Vagina (tissue), 2 donors: ENCODE measurements at regions not wholly inside any gene's neighbourhood (a gene's known extent, or its start where the extent isn't known, plus 50 kb on each side); places are given as distances from the start of the nearest gene placed in this dataset.

Experiments used
- DNase-seq, 2 donors: peaks; one replicate each; pipeline ENCODE4 v3.0.0-alpha.2; 2017; ENCODE audit errors: extremely low spot score in 2 of 2
- H3K27ac ChIP-seq: fragments of 200-600 bp; sonication (generic); one replicate; pipeline ENCODE4 v1.5.1; 2019
- H3K27me3 ChIP-seq: fragments of 200-600 bp; sonication (generic); one replicate; pipeline ENCODE4 v1.5.1; 2019
- H3K36me3 ChIP-seq, 2 donors: fragments of 200-600 bp; sonication (generic); one replicate each; pipeline ENCODE4 v1.5.1; 2017 to 2019
- H3K4me1 ChIP-seq: fragments of 200-600 bp; sonication (generic); one replicate; pipeline ENCODE4 v1.5.1; 2019
- H3K4me3 ChIP-seq, 2 donors: fragments of 200-600 bp; sonication (generic); 1 replicate in 1 of 2; 2 replicates in 1 of 2; pipeline ENCODE4 v1.5.1; 2016 to 2019
- H3K9me3 ChIP-seq: fragments of 200-600 bp; sonication (generic); one replicate; pipeline ENCODE4 v1.5.1; 2019
- POLR2A ChIP-seq, 2 donors: fragments of 450-650 bp; IDR thresholded peaks; one replicate each; pipeline ENCODE4 v1.6.1; 2017; ENCODE audit warnings: antibody characterized with exemption in 2 of 2, mild to moderate bottlenecking in 2 of 2, moderate library complexity in 2 of 2
- POLR2AphosphoS5 ChIP-seq, 2 donors: sonication (generic); formaldehyde crosslinking; IDR thresholded peaks; one replicate each; pipeline ENCODE4 v1.9.0; 2017; ENCODE audit warnings: antibody characterized with exemption in 2 of 2, mild to moderate bottlenecking in 2 of 2, low read depth in 1 of 2; ENCODE audit not compliant: insufficient read depth in 1 of 2
- intact Hi-C: fragments of 100-400 bp; cut with DNase I; formaldehyde crosslinking; loops from one replicate; pipeline ENCODE4 v1.15.1; 2023
- TF ChIP-seq, protein P1 (sequence below), 3 experiments: fragments of 450-650 bp in 2 of 3; fragments of 200-600 bp in 1 of 3; sonication (generic) in 1 of 3; IDR thresholded peaks; one replicate each; pipeline ENCODE4 v1.5.1; 2017 to 2019; ENCODE audit warnings: antibody characterized with exemption in 3 of 3, mild to moderate bottlenecking in 2 of 3, moderate library complexity in 2 of 3

DNA sequence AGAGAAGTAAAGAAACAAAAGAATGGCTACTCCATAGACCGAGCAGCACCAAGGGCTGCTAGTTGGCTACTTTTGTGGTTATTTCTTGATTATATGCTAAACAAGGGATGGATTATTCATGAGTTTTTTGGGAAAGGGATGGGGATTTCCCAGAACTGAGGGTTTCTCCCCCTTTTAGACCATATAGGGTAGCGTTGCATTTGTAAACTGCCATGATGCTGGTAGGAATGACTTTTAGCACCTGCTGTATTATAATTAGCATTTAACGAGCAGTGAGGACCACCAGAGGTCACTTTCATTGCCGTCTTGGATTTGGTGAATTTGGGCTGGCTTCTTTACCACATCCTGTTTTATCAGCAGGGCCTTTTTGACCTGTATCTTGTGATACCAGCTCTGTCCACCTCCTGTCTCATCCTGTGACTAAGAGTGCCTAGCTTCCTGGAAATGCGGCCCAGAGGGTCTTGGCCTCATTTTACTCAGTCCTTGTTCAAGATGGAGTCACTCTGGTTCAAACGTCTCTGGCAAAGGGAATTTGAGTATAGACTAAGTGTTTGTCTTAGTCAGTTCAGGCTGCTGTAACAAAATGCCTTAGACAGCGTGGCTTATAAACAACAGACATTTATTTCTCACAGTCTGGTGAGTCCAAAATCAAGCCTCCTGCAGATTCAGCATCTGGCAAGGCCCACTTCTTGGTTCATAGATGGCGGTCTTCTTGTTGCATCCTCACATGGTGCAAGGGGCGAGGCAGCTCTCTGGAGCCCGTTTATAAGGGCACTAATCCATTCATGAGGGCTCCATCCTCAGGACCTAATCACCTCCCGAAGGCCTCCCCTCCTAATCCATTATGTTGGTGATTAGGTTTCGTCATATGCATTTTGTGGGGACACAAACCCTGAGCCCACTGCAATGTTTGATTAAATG, 348.3 kb upstream of the SFSWAP start:
- H3K9me3 ChIP-seq: no peaks in the 10 kb centered on the region
- no peak overlapping the region for H3K4me3 ChIP-seq
- TF ChIP-seq, protein P1, sequence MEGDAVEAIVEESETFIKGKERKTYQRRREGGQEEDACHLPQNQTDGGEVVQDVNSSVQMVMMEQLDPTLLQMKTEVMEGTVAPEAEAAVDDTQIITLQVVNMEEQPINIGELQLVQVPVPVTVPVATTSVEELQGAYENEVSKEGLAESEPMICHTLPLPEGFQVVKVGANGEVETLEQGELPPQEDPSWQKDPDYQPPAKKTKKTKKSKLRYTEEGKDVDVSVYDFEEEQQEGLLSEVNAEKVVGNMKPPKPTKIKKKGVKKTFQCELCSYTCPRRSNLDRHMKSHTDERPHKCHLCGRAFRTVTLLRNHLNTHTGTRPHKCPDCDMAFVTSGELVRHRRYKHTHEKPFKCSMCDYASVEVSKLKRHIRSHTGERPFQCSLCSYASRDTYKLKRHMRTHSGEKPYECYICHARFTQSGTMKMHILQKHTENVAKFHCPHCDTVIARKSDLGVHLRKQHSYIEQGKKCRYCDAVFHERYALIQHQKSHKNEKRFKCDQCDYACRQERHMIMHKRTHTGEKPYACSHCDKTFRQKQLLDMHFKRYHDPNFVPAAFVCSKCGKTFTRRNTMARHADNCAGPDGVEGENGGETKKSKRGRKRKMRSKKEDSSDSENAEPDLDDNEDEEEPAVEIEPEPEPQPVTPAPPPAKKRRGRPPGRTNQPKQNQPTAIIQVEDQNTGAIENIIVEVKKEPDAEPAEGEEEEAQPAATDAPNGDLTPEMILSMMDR (IDR thresholded peaks at IDR 0.05): no peak
- no peak for TF ChIP-seq POLR2AphosphoS5 (IDR thresholded peaks at IDR 0.05; ENCODE audit: insufficient read depth in 1 of 2, low read depth in 1 of 2)
- intact Hi-C loops: no loop called here
- H3K27me3 ChIP-seq: no peaks in the 10 kb centered on the region
- H3K4me1 ChIP-seq: peaks cover 13% of the 10 kb centered on the region
- no peak overlapping the region for H3K27ac ChIP-seq
- no peak for DNase-seq
- H3K36me3 ChIP-seq: no peaks in the 10 kb centered on the region

- no peak for TF ChIP-seq POLR2A (IDR thresholded peaks at IDR 0.05)
- TF ChIP-seq, protein P1 (IDR thresholded peaks at IDR 0.05): no peak
- TF ChIP-seq POLR2AphosphoS5 (IDR thresholded peaks at IDR 0.05; ENCODE audit: insufficient read depth in 1 of 2, low read depth in 1 of 2): no peak
- Histone ChIP-seq H3K27ac (no peak overlapping the region), H3K4me3 (no peak overlapping the region), H3K4me1 (peaks cover 15% of the 10 kb centered on the region), H3K27me3 (no peaks in the 10 kb centered on the region), H3K36me3 (no peaks in the 10 kb centered on the region), H3K9me3 (no peaks in the 10 kb centered on the region)
- intact Hi-C loops: no loop called here
- DNase-seq: no peak
These were observed 347.5 kb upstream of the SFSWAP start for GRCh38 chr12:131363393-131363792.

GRCh38 chr12:131363841-131364495, 346.9 kb upstream of the SFSWAP start:
- H3K27ac ChIP-seq: no peak overlapping the region
- no peak overlapping the region for H3K4me3 ChIP-seq
- no peak for DNase-seq
- no peaks in the 10 kb centered on the region for H3K27me3 ChIP-seq
- intact Hi-C loops: no loop called here
- no peaks in the 10 kb centered on the region for H3K36me3 ChIP-seq
- no peaks in the 10 kb centered on the region for H3K9me3 ChIP-seq
- TF ChIP-seq POLR2A (IDR thresholded peaks at IDR 0.05) (no peak), POLR2AphosphoS5 (IDR thresholded peaks at IDR 0.05; ENCODE audit: insufficient read depth in 1 of 2, low read depth in 1 of 2) (no peak)
- TF ChIP-seq, protein P1 (IDR thresholded peaks at IDR 0.05): no peak
- peaks cover 21% of the 10 kb centered on the region for H3K4me1 ChIP-seq

GRCh38 chr12:131364903-131365820, 345.7 kb upstream of the SFSWAP start:
- H3K27ac ChIP-seq: peak overlapping the region; percentile 77

More at GRCh38 chr12:131364903-131365820, 345.7 kb upstream of the SFSWAP start:
- intact Hi-C loops: no loop called here
- DNase-seq: no peak
- Histone ChIP-seq H3K4me1 (peaks cover 33% of the 10 kb centered on the region), H3K9me3 (no peaks in the 10 kb centered on the region), H3K4me3 (no peak overlapping the region), H3K27me3 (no peaks in the 10 kb centered on the region), H3K36me3 (no peaks in the 10 kb centered on the region)
- TF ChIP-seq POLR2AphosphoS5 (IDR thresholded peaks at IDR 0.05; ENCODE audit: insufficient read depth in 1 of 2, low read depth in 1 of 2): no peak
- TF ChIP-seq, protein P1 (IDR thresholded peaks at IDR 0.05): no peak
- TF ChIP-seq POLR2A (IDR thresholded peaks at IDR 0.05): no peak
